Stimulated activated CD4-positive, alpha-beta T cell treated with anti-CD3 and anti-CD28 coated beads, TNF-alpha, amount 100 ng/mL, for 1 hour (primary cell): ENCODE measurements at regions not wholly inside any gene's neighbourhood (a gene's known extent, or its start where the extent isn't known, plus 50 kb on each side); places are given as distances from the start of the nearest gene placed in this dataset.

Source experiments
- DNase-seq, 3 donors: peaks; one replicate each; pipeline ENCODE4 v3.0.0-alpha.2; 2020; ENCODE audit warnings: low read depth in 3 of 3, low spot score in 1 of 3

DNA sequence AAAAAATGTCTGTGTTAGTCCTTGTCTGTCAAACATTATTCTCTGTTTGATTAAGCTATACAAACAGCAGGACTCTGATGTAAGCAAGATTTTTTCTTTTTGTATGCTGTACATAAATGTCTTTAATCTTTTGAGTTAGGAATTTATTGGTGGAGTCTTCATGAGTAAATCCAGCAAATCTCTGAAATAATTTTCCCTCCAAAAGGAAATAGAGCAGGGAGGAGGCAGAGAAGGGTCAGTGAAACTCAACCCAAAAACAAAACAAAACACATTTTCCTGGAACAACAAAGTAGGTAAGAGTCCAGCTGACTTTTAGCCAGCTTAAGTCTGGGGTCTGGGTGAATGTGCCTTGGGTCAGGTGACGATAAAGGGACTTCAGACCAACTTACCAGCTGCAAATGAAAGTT, 113.7 kb downstream of the FOXA2 start:
- DNase-seq, result no peak

DNA sequence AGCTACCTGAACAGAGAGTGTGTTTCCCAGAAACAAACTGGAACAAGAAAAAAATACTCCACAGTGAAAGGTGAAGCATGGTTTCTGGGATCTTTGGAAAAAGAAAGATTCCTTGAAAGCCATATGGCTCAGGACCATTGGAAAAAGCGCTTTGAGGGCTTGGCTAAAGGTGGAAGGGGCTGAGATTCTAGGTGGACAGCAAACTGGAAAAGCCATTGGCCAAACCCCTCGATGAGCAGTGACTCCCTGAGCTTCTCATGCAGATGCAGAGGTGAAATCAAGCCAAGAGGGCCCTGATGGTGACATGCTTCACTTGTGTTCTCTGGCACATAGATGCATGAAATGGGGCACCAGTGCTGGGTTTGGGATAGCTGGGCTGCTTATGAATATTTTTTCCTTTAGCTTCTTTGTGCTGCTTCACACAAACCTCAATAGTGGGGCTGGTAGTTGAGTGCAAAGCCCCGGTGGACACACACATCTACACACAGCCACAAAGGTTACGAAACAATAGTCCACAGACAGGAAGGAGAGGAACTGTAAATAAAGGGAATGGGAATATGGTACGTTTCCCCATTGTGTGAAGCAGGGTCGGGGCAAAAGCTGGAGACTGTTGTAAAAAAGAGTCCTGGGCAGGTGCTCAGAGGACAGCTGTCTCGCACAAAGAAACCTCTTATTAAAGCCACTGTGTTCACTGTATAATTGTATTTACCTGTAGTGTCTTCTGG, 117.8 kb downstream of the FOXA2 start:
- no peak for DNase-seq

DNA sequence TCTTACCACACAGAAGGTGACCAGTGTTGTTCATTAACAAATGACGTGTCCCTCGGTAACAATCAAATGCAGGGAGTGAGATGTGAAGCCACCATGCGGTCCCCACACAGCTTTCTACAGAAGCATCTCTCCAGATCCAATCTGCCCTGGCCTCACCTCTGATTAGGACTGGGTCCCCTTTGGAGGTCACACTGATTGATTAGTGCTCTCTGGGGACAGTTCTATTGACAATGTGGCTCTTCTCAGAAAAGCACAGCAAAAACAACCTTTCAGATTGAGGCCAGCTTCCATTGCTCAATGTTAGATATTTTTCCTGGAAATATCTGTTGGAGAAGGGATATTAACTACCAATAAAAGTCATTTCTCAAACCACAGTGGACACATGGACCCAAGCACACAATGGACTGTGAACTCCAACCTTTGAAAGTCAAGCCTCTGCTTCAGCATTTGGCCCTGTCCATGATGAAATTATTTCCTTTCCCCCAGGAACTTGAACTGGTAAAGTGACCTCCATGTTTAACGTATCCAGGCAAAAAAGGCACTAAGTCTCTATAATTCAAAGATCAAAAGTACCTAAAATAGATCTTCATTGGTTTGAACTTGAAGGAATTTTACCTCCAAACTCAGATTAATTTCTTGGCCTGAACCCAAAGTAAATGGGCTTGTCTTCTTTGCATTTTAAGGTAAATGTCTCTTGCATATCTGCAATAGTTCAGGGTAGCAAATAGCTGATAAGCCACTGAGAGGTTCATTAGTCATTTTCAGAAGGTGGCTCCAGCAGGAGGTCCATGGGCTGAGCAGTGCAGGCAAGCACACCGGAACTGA, 118.5 kb downstream of the FOXA2 start:
- DNase-seq, result no peak

DNA sequence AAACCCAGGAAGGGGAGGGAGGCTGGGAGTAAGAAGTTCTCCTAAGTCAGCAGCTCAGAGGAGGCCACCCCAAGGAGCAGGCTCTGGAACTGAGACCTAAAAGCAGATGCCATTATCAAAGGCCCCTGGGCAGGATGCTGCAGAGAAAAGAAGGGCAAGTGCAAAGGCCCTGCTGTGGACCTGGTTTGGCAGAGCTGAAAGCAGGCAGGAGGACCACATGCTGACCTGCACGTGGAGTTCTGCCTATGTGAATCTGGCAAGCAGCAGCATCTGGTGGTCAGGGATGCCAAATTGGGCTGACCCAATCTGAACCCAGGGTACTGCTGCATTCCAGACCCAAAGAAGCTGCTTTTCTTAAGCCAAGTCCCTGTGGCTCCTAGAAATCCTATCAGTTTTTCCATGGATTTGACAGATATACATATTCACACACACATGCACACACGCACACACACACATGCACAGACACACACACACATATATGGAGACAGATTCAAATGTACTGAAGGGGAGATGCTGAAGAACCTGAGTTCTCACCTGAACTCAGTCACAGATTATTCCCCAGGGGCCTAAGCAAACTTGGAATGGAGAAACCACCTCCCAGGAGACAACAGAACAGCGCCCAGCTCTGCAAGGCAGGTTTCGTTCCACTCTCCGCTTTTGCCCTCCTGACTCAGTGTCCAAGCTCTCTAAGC, 119.9 kb downstream of the FOXA2 start:
- DNase-seq, result no peak

DNA sequence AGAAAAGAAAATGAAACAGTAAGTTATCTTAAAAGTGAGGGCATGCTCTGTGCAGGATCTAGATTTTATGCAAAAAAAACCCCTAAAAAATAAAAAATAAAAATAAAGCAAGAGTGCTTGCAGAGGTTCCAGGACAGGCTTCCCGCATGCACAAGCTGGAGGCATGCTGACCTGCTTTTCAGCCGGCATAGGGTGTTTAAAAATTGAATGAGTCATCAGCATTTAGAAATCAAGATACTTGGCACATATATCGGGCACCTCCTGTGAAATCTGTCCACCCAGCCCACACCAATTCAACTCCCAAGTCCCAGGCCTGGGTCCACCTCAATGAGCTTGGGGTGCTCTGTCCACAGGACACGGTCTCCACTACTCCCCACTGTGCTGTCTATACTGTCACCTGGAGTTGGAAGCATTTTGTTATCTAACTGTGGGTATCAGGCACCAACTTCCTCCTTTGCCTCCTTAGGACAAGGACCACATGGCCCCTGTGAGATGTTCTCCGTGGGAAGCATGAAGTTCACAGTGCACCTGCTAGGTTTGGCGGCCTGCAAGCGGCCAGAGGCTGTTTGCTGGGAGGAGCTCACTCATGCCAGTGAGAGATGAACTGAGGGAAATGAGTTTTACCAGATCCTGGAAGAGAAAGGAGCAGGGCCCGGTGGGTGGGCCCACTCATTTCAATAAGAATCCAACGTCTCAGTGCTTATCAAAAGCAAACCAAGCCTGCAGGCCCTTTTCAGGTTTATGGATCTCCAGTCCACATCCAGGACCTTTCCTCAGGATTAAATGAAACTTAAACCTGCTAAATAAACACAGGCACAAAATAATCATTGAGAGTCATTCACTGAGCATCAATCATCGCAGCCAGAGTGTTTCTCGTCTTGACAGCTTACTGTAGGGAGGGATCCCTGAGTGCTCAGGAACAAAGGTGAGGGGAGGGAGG, 121.1 kb downstream of the FOXA2 start:
- no peak for DNase-seq

DNA sequence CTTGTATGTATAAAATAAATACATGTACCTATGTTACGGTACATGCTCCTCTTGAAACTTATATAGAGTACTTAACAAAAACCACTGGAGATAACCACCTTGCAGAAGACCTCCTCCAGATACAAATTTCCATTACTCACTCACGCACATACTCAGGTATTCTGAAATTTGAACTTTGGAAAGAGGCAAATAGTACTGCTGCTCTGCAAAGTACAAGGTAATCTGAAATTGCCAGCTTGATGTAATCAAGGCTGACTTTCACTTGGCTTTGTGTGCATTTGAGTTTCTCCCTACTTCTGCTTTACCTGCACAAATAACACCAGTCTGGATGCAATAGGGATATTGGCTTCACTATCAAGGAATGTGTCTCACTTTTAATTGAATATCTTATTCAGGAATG, 123.6 kb downstream of the FOXA2 start:
- no peak for DNase-seq

DNA sequence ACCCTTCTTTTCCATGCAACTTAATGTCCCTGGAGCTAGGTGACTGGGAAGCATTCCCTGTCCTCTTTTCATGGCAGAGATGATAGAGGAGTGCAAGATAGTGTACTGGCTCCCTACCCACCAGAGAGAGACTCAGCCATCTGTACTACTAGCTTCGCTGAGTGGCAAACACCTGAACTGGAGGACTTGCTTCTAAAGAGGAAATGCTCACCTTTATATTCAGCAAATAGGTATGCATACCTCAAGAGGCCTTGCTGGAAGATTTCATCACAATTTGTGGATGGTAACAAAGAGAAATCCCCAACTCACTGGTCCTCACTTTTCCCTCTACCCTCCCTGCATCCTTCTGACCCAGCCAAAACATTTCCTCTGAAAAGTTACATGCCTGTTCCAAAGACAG, 124.1 kb downstream of the FOXA2 start:
- no peak for DNase-seq

DNA sequence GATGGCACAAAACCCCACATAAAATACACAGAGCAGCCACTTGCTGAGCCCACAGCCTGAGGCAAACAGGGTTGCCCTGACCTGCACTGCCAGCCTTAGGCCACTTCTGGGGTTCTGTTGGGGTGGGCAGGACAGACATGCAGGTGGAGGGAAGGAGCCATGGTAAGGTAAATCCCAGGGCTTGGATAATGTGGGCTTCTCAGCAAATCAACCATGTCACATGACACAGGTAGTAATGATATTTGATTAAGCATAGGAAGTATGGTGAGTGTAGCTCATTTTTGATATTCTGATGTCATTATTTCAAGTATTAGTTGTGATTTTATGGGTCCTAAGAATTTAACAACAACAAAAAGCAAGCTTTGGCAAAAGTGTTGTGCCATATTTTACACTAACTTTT, 124.6 kb downstream of the FOXA2 start:
- no peak for DNase-seq

DNA sequence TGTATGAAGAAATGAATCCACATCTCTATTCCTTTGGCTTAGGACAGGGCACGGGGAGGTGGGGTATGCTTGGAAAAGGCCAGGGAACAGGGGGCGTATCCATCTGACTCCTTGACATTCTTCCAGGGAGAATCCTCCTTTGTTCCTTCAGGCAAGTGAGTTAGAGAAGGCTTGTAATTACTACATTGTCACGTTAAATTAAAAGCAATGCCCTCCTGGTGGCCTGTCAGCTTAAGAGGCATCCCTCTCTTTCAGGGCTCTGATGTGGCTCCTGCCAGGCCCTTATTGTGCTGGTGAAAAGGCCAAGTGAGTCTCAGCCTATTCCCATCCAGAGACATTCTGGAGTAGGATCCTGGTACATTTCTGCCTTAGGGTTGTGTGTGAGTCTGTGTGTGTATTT, 128.3 kb downstream of the FOXA2 start:
- no peak for DNase-seq

DNA sequence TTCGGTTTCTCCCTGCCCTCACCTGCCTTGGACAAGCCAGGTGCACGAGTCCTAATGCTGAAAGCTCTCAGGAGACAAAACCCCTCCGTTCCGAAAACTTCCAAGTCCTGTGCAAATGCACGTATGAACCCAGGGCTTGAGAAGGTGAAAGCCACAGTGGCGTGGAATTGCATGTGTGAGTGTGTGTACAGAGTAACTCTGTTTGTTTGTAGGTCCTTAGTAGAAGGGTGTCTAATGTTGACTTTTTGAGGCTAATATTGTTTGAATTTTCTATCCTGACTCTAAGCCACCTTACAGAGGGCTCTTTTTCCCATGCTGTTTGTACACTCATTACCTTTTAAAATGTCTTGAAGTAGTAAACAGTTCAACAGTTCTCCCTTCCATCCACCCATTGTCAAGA, 129.1 kb downstream of the FOXA2 start:
- no peak for DNase-seq

DNA sequence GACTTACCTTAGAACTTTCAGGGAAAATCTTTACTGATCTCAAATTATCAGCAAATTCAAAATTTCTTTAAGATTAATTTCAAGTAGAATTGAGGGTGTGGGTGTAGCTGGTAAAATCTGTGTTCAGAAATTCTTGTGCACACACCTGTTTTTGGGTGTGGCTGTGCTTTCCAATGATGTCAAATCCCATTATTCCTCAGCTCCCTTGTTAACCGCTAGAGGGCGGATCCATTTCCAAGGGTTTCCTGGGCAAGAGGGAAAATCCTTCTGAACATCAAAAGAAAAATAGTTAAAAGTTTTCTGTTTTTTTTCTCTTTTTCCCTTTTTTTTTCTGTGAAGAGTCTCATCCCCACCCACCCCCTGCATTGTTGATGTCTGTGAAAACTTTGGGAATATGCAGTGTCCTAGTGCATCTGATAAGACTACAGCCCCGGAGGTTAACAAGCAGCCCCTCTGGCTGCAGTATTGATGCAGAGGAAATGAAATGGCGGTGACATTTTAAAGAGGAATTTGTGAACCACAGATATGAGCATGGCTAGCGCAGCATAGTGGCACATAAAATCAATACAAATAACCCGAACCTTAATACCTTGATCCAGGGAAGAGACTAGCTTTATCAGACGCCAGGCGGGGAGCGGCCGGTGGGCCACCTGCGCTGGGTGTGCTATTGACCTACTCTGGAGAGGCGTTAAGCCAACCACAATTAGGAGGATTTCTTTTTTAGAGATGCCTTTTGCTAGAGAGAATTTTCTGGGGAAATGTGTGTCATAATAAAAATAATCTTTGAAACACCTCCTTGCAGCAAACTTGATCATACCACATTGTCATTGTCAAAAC, 130.9 kb downstream of the FOXA2 start:
- DNase-seq, result no peak

DNA sequence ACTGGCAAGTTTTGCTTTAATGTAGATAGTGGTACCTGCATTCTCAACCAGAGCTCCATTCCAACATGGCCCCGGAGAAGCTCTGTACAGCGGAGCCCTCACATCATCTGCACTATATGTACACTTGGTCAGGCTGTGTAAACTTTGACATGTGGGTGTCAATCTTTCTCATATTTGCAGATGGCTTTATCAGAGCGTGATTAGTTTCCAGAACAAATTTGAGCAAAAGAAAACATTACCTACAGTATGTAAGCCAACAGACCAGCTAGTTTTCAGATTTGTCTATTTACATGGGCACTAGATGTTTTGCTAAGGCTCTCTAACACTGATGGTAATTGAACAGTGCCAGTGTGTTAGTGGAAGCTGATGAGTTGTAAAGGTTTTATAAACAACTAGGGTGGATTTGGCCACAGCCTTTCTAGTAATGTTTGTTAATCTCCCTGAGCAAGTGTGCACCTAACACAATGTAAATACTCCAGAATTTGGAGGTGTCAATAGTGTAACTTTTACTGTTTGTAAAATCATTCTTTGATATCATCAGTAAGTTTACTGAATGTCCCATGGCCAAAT, 131.8 kb downstream of the FOXA2 start:
- DNase-seq, result no peak

DNA sequence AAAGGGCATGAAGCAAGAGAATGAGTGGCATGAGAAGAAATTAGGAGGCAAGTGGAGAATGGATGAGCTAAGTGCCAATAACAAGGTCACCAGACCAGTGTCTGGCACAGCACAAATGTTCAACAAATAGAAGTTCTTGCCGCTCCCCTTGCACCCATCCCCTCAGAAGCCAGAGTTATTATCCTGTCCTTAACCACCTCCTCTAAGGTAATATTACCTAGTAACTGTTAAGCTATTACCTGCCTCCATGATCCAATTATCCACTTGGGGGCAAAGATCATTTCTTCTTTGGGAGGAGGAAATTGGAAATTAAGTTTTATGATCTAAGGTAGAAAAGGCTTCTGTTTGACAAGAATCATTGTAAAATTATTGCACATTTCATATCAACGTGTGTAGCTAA, 133.8 kb downstream of the FOXA2 start:
- DNase-seq, result no peak

DNA sequence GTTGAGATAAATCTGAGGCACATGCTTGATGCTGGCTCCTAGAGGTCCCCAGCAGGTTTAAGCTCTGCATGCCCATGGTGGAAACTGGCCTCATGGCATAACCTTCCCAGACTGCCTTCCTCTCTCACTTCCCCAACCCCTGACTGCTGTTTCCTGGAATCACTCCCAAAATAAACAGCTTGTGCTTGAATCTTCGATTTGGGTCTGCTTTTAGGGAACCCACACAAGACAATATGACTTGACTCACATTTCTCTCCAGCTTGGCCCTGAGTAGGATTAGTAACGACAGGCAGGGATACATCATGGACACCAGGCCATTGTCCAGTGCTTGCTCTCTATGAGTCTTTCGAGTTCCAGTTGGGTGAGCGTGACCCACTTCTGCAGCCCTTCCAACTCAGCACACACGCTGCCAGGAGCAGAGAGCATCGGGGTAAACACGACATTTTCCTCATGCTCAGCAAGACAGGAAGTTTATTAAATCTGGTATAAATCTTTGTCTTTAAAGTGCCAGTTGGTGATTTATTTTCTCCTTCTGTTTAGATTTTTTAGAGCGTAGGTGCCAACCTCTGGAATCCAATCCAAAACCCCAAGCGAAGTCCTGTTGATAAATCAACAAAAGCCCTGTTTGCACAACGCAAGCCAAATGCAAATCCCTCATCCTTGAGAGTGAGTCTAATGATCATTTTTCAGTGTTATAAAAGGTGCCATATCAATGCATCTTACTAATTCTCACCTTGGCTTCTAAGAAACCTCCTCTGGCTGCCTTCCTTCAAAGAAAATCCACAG, 135.0 kb downstream of the FOXA2 start:
- DNase-seq, result no peak

DNA sequence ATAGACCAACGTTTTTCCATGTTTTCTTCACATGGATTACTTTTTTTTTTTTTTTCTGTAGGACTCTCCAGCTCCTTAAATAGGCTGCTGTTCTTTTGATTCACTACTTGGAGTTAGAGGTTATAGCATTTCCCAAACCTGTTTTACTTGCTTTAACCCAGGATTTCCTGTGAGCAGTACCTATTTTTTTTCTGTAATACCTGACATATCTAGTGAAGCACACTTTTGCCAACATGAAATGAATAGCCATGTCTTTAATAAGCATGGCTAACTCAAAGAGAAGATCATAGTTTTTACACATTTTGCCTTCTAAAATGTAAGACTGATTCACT, 137.0 kb downstream of the FOXA2 start:
- DNase-seq, result no peak

DNA sequence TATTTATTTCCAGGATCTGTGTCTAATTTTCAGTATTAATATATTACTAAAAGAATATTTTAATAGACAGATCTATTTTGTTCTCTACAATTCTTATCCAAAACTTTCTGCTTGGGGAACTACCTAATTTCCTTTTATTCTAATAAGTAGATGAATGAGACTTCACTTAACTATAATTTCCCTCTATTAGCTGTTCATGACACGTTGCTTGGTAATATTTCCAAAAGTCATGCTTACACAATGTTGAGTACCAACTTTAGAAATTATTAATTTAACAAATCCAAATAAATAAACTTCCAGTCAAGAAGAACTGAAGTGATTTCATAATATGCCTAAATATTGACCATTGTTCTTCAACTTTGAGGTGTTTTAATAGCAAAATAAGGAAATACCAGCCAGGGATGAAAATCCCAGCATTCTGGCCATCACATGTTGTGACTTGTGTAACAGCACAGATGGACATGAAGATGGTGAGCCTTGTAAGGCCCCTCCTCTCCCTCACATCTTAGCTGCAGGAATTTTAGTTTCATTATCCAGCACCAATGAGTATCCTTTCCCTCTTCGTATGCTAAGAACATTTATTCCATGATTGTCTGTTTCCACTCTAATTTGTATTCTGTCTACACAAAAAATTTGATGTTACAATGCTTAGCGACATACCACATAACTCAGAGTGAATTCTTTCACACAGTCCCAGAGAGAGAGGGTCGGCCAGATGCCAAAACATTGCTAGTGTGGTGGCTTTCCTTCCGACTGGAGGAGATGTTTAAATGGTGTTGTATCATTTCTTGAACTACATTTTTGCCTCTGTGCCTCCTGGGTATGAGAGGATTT, 137.5 kb downstream of the FOXA2 start:
- no peak for DNase-seq

DNA sequence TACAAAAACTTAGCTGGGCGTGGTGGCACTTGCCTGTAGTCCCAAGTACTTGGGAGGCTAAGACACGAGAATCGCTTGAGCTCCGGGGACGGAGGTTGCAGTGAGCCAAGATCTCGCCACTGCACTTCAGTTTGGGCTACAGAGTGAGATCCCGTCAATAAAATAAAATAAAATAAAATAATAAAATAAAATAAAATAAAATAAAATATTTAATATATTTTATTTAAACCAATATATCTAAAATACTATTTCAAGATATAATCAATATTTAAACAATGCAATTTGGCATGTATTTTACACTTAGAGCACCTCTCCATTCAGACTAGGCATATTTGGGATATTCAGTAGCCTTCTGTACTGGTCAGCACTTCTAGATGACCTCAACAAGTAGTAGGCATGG, 142.1 kb downstream of the FOXA2 start:
- no peak for DNase-seq

DNA sequence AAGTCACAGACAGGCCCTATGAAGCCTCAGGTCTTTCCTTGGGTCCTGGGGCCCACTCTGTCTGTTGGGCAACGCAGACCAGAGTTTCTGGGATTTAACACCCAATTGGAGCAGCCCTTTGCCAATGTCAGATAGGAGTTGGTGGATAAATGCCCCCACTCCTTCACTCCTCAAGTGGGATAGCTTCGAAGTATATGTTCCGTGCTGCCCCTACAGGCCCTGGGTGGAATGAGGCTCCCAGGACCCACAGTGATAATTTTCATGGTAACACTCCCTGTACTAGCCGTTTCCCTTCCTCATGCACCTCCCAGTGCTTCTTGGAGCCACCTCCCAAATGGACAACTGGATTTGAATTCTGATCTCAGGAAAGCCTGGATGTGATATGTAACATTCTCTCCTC, 145.4 kb downstream of the FOXA2 start:
- no peak for DNase-seq
